Astrocyte of the spinal cord (primary cell): ENCODE measurements at regions not wholly inside any gene's neighbourhood (a gene's known extent, or its start where the extent isn't known, plus 50 kb on each side); places are given as distances from the start of the nearest gene placed in this dataset.
A peak's percentile ranks its signal among the peaks of the same experiment; 100 is the strongest.

Source experiments
- DNase-seq: peaks from one replicate; pipeline ENCODE4 v3.0.0; 2011; ENCODE audit warnings: low read depth, low spot score
- H3K4me3 ChIP-seq: 2 replicates; pipeline ENCODE4 v1.5.1; 2011; ENCODE audit warnings: low read depth, mild to moderate bottlenecking, low read length, moderate library complexity
- in situ Hi-C: cut with HindIII; loops from 2 replicates; pipeline ENCODE4 v1.10.0; 2017; ENCODE audit warnings: low sequenced_read_pairs
- TF ChIP-seq, protein P1 (sequence below): IDR thresholded peaks from 2 replicates; pipeline ENCODE4 v1.5.1; 2012; ENCODE audit warnings: low read depth, mild to moderate bottlenecking, low read length, inconsistent platforms

GRCh38 chr3:31227131-31227562, 305.6 kb upstream of the STT3B start:
- TF ChIP-seq, protein P1, sequence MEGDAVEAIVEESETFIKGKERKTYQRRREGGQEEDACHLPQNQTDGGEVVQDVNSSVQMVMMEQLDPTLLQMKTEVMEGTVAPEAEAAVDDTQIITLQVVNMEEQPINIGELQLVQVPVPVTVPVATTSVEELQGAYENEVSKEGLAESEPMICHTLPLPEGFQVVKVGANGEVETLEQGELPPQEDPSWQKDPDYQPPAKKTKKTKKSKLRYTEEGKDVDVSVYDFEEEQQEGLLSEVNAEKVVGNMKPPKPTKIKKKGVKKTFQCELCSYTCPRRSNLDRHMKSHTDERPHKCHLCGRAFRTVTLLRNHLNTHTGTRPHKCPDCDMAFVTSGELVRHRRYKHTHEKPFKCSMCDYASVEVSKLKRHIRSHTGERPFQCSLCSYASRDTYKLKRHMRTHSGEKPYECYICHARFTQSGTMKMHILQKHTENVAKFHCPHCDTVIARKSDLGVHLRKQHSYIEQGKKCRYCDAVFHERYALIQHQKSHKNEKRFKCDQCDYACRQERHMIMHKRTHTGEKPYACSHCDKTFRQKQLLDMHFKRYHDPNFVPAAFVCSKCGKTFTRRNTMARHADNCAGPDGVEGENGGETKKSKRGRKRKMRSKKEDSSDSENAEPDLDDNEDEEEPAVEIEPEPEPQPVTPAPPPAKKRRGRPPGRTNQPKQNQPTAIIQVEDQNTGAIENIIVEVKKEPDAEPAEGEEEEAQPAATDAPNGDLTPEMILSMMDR = no peak
- no peak for DNase-seq
- in situ Hi-C loops = no loop called here
- no peak overlapping the region for H3K4me3 ChIP-seq

DNA sequence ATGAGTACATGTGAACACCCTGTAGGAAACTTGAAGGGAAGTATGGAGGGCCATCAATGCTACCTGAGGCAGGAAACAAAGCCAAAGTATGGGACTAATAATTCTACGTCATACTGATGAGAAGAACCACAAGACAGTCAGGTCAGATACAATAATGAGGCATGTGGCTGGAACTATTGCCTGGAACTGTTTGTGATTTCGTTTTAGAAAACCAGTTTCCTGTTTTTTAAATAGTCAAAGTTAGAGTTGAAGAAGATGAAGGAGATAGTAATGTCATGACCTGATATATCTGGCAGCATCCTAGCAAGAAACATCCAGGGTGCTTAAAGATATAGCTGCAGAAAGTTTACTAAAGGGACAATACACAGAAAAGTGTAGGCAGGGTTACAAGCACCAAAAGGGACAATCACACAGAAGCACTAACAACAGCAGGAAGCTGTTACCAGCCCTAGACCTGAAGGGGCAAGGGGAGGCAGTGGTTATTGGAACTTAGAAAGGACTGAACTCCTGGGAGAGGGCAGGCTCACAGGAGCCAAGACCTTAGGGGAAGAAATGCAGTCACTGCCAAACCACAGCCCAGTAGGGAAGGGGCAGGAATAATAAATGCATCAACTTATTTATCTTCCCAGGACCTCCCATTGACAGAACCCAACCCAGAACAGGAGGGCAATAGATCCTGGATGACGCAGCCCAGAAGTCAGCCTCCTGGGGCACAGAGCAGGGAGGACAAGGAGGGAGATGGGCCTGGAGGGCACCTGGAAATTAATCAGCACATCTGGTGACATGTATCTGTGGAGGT, 302.1 kb upstream of the STT3B start:
- TF ChIP-seq, protein P1 = no peak
- in situ Hi-C loops = no loop called here
- DNase-seq = peak; percentile 68
- no peak overlapping the region for H3K4me3 ChIP-seq

GRCh38 chr3:31232055-31233025, 300.4 kb upstream of the STT3B start:
- H3K4me3 ChIP-seq = no peak overlapping the region
- in situ Hi-C loops = no loop called here
- TF ChIP-seq, protein P1 = no peak
- no peak for DNase-seq

DNA sequence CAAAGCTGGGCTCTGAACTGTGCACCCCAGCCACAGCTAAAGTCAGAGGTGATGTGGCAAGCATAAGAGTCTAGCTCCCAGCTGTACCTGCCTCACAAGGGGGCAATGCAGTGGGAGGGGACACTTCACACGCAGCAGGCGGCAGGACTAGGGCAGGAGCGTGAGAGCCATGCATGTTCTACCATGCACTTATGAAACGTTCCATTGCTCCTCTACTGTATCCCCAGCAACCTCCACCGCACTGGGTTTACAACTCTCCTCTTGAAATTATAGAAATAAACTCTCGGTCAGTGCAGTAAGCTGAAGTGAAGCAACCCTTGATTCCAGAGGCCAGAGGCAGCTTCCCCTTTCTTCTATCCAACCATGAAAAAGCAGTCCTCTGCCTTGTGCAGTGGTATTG, 298.6 kb upstream of the STT3B start:
- in situ Hi-C loops = no loop called here
- H3K4me3 ChIP-seq = no peak overlapping the region
- DNase-seq = no peak
- TF ChIP-seq, protein P1 = no peak

DNA sequence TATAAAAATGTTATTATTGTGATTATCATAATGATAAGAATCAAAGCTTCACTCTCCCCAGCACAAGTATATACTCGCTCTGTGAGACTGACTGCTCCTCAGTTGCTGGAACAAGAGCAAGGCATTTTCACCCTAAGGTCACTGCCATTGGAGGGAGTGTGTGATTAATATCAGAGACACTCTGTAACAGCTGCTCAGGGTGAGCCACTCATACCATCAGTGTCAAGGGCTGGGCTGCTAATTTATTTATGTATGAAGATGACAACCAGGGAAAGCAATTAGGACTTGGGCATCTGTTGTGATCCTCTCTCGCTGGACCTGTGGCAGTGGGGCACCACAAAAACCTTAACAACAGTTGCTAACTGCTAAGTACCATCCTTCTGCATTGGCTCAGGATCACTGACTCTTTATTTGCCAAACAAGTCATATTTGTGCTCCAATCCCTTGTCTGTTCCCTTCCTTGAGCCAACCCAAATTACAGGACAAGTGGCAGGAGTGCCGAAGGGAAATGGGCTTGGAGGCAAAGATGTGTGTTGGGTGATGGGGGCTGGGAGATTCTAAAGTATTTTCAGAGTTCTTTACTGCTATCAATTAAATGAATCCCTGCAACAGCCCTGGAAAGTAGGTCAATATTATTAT, 297.5 kb upstream of the STT3B start:
- no peak overlapping the region for H3K4me3 ChIP-seq
- in situ Hi-C loops = no loop called here
- no peak for DNase-seq
- TF ChIP-seq, protein P1 = no peak

- TF ChIP-seq, protein P1 = no peak
- DNase-seq = no peak
- no peak overlapping the region for H3K4me3 ChIP-seq
- in situ Hi-C loops = no loop called here
Observed at GRCh38 chr3:31237887-31238286, 294.8 kb upstream of the STT3B start.
